Hepatocyte (in vitro differentiated cells): ENCODE measurements at regions not wholly inside any gene's neighbourhood (a gene's known extent, or its start where the extent isn't known, plus 50 kb on each side); places are given as distances from the start of the nearest gene placed in this dataset.

Experiments used
- EZH2phosphoT487 ChIP-seq: fragments of 200-600 bp; sonication (generic); IDR thresholded peaks from one replicate; pipeline ENCODE4 v1.6.1; 2018; ENCODE audit warnings: antibody characterized with exemption, mild to moderate bottlenecking, low read depth, moderate library complexity; ENCODE audit not compliant: unreplicated experiment, severe bottlenecking
- TF ChIP-seq, protein P1 (sequence below): fragments of 200-600 bp; sonication (generic); IDR thresholded peaks from 2 replicates; pipeline ENCODE4 v1.5.1; 2016; ENCODE audit warnings: antibody characterized with exemption, mild to moderate bottlenecking; ENCODE audit not compliant: poor library complexity

- TF ChIP-seq, protein P1, sequence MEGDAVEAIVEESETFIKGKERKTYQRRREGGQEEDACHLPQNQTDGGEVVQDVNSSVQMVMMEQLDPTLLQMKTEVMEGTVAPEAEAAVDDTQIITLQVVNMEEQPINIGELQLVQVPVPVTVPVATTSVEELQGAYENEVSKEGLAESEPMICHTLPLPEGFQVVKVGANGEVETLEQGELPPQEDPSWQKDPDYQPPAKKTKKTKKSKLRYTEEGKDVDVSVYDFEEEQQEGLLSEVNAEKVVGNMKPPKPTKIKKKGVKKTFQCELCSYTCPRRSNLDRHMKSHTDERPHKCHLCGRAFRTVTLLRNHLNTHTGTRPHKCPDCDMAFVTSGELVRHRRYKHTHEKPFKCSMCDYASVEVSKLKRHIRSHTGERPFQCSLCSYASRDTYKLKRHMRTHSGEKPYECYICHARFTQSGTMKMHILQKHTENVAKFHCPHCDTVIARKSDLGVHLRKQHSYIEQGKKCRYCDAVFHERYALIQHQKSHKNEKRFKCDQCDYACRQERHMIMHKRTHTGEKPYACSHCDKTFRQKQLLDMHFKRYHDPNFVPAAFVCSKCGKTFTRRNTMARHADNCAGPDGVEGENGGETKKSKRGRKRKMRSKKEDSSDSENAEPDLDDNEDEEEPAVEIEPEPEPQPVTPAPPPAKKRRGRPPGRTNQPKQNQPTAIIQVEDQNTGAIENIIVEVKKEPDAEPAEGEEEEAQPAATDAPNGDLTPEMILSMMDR: no peak
- no peak for TF ChIP-seq EZH2phosphoT487
These were observed 124.6 kb downstream of the RFLNA start for GRCh38 chr12:124419292-124420040.
